GM21381 (cell line): ENCODE measurements at regions not wholly inside any gene's neighbourhood (a gene's known extent, or its start where the extent isn't known, plus 50 kb on each side); places are given as distances from the start of the nearest gene placed in this dataset.

Experiments used
- ATAC-seq: cut with Tn5 transposase; IDR thresholded peaks from one replicate; pipeline ENCODE4 v1.9.1; 2021; ENCODE audit warnings: mild to moderate bottlenecking, moderate library complexity; ENCODE audit not compliant: unreplicated experiment

DNA sequence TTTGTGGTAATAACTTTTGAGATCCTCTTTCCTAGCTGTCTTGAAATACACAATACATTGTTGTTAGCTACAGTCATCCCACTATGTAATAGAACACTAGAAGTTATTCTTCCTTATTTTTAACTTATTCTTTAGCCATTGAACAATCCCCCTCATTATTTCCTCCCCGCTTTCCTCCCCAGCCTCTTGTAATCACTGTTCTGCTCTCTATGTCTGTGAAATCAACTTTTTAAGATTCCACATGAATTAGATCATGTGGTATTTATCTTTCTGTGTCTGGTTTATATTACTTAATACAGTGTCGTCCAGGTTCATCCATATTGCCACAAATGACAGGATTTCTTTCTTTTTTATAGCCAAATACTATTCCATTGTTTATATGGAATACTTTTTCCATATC is 72.9 kb downstream of the SLC10A2 start:
- no peak for ATAC-seq

DNA sequence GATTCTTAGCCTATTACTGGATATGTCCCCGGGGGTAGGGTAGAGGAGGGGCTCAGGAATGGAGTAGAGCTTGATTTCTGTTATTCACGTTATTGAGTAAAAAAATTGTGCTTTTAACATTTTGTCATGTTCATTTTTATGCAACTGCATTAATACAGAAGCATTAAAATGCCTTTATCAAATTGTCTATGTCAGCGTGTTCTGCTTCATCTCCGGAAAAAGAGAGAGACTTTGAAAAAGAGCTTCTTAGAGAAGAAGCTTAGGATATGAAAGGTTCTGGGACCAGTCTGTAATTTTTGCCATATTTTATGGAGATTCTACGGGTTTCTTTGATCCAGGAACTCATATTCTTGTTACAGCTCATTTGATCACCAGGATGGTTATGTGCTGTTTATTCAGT is 82.0 kb downstream of the SLC10A2 start:
- ATAC-seq, result no peak

DNA sequence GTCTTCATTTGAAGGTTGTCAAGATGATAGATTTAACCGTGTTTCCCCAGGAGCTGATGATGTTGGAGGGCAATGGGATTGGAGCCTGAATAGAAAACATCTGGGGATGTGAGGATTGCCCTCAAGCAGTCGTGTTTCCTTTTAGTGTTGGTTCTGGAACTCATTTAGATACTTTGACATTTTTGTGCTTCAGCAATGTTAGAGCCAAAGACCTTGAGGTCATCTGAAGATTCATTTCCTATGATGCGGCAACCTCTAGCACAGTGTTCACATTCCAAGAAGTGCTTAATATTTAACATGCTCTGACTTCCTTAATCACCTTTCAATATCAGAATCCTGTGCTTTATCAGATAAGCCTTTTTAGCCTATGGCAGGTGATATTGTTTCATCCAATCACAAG is 82.7 kb downstream of the SLC10A2 start:
- ATAC-seq, result no peak

DNA sequence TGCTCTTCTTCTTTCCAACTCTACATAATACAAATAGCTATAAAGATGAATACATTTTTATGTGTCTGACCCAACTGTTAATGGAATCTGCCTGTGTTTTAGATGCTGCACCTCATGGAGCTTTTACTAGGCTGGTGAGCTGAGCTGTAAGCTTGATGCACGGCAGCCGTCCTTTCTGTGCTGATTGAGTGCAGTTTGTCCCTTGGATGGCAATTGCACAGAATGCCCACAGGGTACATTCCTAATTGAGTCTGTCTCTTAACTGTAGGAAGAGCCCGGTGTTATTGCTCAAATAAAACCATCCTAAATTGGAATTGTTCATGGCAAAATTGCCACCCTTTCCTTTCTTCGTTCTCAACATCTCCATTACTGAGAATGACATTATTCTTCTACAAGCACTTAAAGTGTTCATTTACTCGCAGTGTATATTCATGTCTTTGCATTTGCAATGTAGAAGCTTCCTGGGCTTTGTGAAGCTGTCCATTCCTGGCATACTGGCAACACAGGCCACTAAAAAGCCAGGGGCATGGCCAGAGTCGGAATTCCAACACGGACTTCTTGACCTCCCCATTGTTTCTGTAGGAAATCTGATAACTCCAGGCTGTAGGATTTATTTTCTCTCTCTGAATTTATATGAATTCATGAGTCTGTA is 85.8 kb downstream of the SLC10A2 start:
- no peak for ATAC-seq

DNA sequence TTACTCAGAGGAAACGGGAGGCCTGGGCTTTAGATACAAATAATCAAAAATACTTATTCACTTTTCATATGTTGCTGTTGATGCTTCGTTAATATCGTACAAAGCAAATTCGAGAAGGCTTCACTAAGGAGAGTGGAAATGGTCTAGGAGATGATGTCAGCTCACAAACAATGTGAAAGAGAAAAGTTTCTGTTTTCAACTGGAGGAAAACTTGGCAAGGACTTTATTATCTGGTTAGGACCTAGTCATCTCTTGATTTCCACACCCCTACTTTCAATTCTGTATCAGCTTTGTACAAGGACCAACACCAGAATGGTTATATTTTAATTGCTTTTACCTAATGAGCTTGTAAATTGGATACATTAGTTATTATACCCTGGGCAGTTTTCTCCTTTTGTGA is 88.0 kb downstream of the SLC10A2 start:
- no peak for ATAC-seq

DNA sequence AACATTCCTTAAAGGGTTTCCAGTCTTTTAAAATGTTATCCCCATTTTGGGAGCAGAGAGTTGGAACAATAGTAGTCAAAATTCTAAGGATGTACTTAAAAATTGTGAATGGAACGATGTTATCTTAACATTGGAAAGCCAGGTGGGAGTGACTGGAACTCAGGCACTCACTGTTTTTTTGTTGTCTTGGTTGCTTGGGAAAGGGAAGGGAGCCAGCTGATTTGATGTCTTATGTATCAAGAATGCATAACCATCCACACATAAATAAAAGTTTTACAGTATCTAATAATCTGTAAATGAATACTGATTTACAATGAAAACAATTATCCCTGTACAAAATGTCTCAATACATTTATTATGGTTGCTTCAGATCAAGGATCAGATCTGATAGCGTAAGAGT is 88.7 kb downstream of the SLC10A2 start:
- no peak for ATAC-seq

DNA sequence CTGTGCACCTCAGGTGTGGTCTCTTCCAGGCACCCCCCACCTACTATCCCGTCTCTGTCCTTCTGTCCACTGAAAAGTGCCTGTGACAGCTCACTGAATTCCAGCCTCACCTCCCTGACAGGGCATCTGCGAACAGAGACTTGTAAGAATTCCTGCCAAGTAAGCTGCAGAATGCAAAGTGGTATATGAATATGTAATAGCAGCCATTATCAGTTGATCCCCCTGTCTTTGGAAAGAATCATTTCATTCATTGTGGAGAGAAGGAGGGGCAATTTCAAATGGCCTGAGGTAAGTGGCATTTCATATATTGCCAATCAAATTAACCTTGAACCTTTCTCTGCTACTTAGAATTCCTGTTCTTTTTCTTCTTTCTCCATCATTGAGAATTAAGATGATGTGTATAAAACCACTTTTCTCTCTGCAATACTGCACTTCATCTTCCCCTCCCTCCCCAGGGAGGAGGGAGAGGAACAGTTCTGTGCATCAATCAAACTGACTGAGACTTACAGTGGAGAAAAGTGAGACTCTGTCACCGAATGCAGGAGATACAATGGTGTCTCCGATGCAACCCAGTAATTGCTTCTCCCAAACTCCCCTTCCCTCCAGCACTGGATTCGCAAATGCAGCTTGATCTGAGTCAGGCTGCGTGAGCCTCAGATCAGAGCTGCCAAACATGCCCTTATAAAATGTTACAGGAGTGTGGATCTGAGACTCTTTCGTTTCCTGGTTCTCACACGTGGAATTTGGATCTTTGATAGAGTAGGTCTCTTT is 91.7 kb downstream of the SLC10A2 start:
- ATAC-seq, result no peak

DNA sequence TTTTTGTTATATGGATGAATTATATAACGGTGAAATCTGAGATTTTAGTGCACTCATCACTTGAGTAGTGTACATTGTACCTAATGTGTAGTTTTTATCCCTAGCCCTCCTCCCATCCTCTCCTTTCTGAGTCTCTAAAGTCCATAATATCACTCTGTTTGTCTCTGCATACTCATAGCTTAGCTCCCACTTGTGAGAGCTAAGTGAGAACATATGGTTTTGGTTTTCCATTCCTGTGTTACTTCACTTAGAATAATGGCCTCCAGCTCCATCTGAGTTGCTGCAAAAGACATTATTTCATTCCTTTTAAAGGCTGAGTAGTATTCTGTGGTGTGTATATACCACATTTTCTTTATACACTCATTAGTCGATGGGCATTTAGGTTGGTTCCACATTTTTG is 94.0 kb downstream of the SLC10A2 start:
- no peak for ATAC-seq

DNA sequence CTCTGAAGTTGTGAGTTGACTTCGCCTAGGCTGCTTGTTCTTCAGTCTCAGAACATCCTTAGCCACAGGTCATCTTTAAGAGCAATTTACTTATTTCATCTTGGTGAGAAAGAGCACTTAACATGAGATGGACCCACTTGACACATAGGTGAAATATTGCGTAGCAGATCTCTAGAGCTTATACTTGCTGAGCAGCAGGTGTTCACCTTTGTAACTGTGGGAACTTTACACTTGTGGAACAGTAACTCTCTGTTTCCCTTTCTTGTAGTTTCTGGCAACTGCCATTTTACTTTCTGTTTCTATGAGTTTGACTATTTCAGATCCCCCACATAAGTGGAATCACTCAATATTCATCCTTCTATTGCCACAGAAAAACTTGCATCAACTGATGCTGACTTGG is 95.7 kb downstream of the SLC10A2 start:
- peak; percentile 97 for ATAC-seq

DNA sequence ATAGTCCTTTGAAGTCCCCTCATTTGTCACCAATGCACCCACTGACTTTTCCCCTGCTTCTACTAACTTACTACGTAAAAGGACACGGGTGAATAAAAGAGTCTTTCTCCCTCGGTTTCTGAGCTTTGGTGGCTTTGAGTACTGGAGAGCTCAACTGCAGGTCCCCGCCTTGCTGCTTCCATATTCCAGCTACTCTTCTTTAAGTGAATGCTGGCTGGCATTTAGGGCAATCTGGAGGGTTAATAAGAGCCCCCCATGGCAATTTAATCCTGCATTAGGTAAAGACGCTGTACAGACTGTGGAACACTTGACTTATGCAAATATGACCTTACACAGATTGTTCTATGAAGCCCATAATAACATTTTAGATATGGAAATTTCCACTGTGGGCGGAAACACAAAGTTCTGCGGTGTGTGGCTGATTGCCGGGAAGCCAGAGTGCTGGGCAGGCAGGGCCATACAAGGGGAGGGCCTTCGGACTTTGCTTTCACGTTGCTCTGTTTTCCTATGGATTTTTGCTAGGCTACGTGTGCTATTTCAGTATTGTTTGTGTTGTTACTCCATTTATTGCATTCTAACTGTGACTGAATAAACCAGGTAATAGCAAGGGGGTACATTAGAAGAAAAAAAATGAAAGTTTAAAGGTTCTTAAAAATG is 97.5 kb downstream of the SLC10A2 start:
- peak; percentile 31 for ATAC-seq

DNA sequence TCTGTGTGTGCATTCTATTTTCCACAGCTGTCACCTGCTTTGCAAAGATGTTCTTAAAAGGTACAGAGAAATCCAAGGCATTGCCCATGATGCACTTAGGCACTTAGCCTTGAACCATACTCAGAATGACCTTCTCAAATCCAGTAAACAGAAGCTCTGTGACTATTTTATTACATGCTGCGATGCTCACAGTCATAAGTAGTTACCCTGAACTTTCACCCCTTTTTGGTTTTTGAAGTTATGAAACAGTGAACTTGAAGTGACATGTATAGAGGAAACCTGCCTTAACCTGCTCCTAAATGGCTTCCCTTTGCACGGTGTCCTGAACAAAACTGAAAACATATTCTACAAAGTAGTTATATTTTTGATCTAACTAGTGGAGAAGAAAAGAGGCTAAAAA is 100.4 kb downstream of the SLC10A2 start:
- ATAC-seq, result no peak

DNA sequence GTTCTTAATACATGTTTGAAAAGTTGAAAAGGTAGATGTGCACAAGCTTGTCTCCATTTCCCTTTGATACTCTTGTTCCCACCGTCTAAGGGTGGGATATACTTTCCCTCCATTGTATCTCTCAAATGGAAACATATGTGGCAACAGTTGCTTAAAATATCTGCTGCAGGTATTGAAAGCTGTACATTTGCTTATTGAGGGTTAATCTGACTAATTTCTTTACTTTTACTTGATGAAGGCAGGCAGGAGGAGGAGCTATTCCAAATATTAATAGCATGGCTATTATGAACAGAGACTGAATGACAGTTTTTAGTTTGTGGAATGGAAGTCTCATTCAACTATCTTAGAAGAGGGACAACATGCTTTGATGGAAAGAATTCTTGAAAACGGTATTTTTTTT is 103.8 kb downstream of the SLC10A2 start:
- no peak for ATAC-seq

DNA sequence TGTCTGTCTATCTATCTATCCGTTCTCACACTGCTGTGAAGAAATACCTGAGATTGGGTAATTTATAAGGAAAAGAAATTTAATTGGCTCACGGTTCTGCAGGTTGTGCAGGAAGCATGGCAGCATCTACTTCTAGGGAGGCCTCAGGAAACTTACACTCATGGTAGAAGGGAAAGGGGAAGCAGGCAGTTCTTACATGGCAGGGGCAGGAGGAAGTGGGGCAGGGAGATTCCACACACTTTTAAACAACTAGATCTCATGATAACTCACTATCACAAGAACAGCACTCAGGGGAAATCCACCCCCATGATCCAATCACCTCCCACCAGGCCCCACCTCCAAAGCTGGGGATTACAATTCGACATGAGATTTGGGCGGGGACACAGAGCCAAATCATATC is 105.3 kb downstream of the SLC10A2 start:
- no peak for ATAC-seq

DNA sequence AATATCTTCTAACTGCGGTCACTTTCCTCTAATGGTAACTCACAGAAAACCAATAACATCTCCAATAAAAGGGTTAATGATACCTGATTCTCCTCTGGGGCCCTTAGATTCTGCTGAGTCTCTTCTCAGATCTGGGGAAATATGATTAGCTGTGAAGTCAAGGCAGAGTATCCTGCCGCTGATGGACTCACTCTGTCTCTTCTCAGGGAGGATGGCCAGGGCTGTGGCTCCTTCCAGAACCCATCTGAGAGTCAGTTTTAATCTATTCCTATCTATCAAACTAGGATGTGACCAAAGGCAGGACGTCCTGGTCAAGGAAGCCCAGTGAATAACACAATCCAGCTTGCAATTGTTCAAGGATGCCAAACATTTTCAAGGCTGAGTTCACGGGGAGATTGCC is 109.8 kb downstream of the SLC10A2 start:
- no peak for ATAC-seq

DNA sequence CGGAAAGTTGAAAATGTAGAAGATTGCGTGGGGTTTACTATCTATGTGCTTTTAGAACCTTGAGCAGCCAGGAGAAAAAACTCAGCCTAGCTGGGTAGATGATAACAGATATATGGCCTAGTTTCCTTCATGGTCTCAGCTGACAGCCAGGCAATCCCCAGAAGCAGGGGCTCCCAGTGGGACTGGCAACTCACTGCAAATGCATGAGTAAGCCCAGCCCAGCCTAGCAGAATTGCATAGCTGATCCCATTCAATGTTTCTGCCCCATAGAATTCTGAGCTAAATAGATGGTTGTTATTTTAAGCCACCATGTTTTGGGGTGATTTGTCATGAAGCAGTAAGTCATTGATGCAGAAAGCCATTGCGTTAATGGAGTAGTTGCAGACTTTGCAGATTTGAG is 108.5 kb downstream of the ERCC5 start:
- ATAC-seq, result no peak

DNA sequence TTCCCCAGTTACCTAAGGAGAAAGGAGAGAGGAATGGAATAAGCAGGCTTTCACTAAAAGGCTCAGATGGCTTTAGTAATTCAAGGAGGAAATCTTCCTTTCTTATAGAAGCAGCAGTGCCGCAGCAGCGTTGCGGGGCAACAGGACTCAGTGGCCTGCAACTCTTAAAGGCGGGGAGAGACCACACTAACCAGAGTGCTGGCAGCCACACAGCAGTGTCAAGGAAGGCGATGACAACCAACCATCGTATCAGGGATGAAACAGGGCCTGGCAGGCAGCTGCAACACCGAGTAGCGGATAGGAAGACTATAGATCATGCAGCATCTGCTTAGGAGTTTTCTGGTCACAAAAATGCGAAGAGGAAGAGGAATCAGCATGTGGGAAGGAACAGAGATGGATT is 106.0 kb downstream of the ERCC5 start:
- no peak for ATAC-seq

DNA sequence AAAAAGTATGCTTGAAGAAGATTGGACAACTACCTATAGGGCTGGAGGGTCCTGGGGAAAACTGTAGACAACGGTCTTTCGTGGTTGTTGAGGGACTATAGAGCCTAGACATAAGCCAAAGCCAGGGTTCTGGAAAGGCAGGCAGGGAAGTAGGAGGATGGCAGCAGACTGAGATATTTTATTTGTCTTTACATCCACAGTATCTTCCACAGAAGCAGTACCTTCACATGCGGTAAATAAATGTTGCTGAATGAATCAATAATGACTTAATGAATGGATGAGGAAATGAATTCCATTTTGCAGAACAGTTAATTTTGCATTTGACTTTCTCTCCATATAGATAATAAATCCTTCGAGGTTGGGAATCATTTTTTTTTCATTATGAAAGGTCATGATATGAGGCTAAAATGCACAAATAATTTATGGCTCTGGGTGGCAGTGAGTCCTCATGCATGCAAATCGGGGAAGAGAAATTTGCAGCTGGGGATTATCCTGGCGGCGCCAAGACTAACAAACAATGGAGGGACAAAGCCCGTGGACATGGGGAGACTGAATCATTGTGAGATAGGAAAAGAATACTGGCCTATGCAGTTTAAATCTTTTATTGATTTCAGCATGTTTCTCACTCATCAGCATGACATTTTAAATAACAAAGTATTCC is 102.0 kb downstream of the ERCC5 start:
- ATAC-seq, result no peak

DNA sequence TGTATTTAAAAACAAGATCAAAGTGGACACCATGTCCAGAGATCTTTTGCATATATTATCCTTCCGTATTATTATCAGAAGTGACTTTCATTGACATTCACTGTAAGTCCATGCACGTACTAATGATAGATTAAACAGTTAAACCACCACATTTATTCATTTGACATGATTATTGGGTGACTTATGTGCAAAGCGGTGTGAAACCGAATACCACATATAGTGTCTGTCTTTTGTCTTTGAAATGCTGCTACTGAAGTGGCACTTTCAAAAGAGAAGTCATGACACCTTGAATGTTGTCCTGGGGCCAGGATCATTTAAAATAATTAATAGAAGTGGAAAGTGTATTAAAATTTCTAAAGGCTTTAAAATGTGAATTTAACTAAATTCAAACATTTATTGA is 100.1 kb downstream of the ERCC5 start:
- ATAC-seq, result no peak

DNA sequence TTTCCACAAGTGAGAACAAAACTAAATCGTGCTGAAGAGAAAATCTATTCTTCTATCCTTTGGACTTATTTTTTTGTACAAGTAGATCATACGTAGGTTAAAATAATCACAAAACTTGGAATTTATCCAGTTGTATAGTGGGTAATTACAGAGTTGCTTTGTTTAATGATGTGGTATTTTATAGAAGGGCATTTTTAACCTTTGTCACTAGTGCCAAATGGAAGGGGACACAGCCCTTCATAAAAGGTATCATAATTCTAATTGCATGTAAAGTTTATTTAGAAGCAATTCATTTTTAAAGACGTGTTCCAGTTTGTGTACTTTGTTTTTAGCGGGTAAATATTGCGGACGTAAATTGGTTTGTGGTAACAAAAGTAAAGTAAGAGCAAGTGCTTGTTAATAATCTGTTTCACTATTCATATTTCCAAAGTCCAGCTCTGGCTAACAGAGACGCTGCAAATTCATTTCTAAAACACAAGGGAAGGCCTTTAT is 99.5 kb downstream of the ERCC5 start:
- ATAC-seq, result no peak

DNA sequence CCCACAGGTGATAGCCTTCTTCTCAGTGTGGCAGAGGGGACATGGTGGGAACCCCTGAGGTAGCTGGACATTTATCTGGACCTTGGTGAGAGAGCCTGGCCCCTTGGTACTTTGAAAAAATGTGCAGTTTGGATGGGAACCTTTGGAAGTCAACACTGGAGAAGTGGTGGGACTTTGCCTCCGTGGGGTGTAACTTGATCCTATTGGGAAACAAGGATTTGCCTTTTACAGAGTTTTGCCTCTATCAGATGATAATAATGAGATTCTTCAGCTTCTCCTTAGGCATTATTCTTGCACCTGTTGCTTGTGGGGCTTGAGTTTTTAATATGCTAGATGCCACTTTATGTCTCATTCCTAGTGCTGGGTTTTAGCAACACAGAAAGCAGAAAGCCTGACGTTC is 99.0 kb downstream of the ERCC5 start:
- no peak for ATAC-seq

DNA sequence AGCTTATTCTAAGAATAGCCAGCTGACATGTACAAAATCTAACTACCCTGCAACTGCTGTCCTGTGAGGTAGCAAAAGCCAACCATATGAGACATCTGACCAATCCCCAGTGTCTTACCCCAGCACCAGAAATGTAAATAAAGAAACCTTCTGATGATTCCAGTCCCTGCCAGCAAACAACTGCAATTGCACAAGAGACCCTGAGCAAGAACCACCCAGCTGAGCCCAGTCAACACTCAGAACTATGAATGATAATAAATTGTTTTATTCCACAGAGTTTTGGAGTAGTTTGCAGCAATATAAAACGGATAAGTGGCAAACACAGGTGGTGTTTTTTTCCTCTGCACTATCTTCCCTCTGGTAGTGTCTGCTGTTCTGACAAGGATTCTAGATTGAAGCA is 94.9 kb downstream of the ERCC5 start:
- no peak for ATAC-seq

DNA sequence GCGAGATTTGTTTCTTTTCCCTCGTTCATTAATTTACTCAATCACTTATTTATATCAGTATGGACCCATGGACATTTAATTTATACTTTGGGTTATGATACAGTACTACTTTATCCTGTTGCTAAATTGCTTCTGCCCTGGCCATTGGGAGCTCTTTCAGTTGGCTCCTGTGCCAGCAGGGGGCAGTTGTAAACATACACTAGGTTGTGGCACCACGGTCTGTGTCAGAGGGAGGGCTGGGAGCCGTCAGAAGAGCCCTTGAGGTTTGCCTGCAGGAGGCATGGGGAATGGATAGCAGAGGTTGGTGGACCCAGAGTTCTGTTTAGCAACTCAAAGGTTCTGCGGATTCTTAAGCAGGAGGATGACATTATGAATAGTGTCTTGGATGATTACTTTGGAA is 94.3 kb downstream of the ERCC5 start:
- ATAC-seq, result no peak
